ENCODE measurements at regions not wholly inside any gene's neighbourhood (a gene's known extent, or its start where the extent isn't known, plus 50 kb on each side); places are given as distances from the start of the nearest gene placed in this dataset.

DNA sequence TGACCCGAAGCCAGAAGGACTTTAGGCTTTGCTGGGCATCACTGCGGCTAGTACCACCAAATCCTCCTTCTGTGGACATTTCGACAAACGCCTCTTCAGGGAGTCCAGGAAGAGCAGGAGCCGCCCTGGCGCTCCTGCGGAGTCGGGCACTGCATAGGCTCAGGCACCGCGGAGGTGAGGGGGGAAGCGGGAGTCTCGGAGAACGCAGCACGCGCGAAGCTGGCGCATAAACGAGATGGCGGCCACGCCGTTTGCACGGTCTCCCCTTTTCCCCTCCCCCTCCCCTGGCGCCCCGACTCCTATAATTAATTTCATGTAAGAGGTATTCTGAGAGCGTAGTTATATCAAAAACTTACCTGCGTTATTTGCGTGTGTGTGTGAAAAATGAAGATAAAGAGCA, 137.8 kb upstream of the GAS1 start:
- DNase-seq (ENCODE audit: low read depth in 2 of 2) = no peak

DNA sequence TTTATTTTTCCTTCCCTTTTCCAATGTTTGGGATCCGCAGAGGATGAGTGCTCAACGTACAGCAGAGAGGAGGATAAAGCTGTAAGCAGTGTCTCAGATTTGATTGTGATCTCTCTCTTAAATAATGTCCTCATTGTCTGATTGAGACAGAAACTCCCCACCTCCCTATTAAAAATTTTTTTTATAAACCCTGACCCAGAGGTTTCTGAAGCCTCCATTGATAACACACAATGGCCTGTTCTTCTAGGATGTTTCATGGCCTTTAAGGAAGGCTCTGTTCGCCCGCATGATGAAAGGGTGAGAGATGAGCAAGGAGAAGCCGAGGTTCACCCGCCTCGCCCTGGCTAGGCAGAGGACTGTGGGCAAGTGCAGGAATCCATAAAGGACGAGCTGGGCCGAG, 138.2 kb upstream of the GAS1 start:
- no peak for DNase-seq (ENCODE audit: low read depth in 2 of 2)

- DNase-seq (ENCODE audit: low read depth in 2 of 2) = no peak
Observed at GRCh38 chr9:87086221-87086818, 139.0 kb upstream of the GAS1 start.

GRCh38 chr9:87087197-87087596, 139.9 kb upstream of the GAS1 start:
- no peak for DNase-seq (ENCODE audit: low read depth in 2 of 2)

DNA sequence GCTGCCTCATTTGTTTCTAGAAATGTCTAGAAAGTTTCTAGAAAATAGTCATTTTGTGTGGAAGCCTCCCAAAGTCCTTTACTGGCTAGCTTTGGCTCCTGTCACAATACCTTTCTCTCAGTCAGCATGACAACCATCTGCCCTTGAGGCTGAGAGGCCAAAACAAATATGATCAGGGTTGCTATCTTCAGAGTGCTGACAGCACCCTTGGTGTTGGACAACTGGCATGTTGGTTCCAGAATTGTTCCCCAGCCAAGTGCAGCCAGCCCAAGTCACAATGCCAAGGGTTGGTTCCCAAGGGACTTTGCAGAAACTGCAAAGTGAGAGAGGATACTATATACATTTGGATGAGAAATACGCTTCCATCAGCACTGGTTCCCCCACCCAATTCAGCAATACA, 140.9 kb upstream of the GAS1 start:
- DNase-seq (ENCODE audit: low read depth in 2 of 2) = no peak

DNA sequence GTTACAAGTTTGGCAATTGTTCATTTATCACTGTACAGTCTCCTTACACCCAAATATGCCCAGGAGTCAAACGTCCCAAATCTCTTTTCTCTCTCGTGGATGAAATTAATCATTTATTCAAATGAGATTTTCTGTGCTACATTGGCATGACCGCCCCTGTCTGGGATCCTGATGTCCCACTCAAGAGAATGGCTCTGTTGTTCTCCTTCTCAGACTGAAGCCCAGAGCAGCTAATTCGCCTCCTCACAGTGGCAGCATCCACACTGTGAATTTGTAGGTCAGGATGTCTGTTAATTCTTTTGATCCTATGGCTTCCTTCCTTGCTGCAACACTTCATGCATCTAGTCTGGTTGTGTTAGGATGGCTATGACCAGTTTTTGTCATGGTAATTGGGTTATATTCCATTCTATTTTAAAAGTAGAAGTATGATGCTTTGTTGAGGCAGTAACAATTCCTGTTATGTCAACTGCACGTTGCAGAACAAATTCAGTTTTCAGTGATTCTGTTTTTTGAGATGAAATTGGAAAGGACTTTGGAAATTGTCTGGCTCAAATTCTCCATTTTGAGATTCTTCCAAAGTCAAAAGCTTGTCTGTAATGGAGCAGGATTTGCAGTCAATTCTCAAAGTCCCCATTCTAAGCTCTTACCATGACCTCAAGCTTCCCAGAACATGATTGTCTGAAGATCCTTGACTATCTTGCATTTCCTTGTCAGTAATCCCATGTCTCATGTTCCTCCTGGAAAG, 141.5 kb upstream of the GAS1 start:
- DNase-seq (ENCODE audit: low read depth in 2 of 2) = no peak

GRCh38 chr9:87089506-87089905, 142.2 kb upstream of the GAS1 start:
- DNase-seq (ENCODE audit: low read depth in 2 of 2) = no peak

- no peak for DNase-seq (ENCODE audit: low read depth in 2 of 2)
Observed at GRCh38 chr9:87089929-87090328, 142.6 kb upstream of the GAS1 start.

GRCh38 chr9:87093777-87094176, 146.5 kb upstream of the GAS1 start:
- no peak for DNase-seq (ENCODE audit: low read depth in 2 of 2)

GRCh38 chr9:87095951-87096350, 148.6 kb upstream of the GAS1 start:
- DNase-seq (ENCODE audit: low read depth in 2 of 2) = no peak

- DNase-seq (ENCODE audit: low read depth in 2 of 2) = no peak
Observed at GRCh38 chr9:87096506-87096905, 149.2 kb upstream of the GAS1 start.

DNA sequence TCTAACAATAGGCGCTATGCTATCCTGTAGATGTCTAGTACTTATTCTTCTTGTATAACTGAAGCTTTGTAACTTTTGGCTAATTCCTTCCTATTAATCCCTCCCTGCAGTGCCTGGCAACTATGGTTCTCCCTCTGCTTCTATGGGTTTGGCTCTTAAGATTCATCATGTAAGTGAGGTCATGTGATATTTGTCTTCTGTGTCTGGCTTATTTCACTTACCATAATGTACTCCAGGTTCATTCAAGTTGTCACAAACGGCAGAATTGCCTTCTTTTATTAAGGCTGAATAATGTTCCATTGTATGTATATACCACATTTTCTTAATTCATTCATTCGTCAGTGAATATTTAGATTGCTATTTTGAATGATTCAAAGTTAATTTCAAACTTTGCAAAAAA, 149.9 kb upstream of the GAS1 start:
- DNase-seq (ENCODE audit: low read depth in 2 of 2) = no peak

DNA sequence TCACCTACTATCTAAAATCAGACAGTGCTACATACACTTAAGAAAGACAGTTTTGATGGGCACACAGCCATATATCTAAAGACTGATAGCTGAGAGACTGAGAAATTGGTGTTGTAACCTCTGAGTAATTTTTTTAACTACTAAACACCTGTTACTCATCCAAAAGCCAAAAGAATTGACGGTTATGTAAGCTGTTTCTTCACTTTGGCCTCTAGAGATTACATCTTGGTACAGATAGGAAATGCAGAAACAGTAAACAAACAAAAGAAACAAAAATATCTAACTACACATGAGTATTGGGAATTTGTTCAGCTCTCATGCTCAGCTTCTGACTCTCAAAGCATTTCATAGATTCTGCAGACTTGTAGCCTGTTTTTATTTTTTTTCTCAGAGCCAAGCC, 152.1 kb upstream of the GAS1 start:
- no peak for DNase-seq (ENCODE audit: low read depth in 2 of 2)

GRCh38 chr9:87100001-87100400, 152.7 kb upstream of the GAS1 start:
- DNase-seq (ENCODE audit: low read depth in 2 of 2) = no peak

- no peak for DNase-seq (ENCODE audit: low read depth in 2 of 2)
Observed at GRCh38 chr9:87102126-87102525, 154.8 kb upstream of the GAS1 start.

DNA sequence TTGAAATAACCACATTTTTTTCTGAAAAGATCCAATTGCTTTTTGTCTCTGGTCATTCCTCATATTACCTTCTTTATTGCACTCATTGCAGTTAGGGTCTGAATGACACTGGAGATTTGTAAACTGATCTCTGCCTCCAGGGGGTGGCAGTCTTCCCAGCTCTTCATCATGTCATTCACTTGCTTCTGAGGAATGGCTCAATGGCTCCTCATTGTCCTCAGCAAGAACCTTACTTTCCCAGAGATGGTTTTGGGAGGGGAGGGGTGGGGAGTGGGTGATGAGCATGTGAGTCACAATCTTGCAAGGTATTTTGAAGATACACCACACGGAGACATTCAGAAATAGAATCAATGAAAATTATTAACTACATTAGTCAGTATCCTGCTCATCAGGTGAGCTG, 159.8 kb upstream of the GAS1 start:
- DNase-seq (ENCODE audit: low read depth in 2 of 2) = no peak

GRCh38 chr9:87108661-87109060, 161.4 kb upstream of the GAS1 start:
- DNase-seq (ENCODE audit: low read depth in 2 of 2) = no peak

DNA sequence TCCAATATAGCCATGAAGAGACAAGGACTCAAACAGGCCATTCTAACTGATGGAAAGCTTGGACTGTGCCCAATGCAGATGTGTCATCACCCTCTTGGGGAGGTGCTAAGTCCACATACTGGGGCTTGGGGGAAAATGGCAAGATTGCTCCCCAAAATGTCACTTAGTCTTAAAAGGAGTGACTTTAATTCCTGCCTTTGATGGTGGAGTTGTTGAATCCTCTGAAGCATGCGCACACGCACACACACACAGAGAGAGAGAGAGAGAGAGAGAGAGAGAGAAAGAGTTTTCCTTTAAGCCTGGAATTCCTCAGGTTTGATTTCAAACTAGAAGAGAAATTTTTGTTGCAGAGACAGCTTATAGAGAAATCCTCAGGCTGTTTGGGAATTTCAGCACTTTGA, 161.9 kb upstream of the GAS1 start:
- no peak for DNase-seq (ENCODE audit: low read depth in 2 of 2)

- no peak for DNase-seq (ENCODE audit: low read depth in 2 of 2)
Observed at GRCh38 chr9:87109851-87110250, 162.5 kb upstream of the GAS1 start.

DNA sequence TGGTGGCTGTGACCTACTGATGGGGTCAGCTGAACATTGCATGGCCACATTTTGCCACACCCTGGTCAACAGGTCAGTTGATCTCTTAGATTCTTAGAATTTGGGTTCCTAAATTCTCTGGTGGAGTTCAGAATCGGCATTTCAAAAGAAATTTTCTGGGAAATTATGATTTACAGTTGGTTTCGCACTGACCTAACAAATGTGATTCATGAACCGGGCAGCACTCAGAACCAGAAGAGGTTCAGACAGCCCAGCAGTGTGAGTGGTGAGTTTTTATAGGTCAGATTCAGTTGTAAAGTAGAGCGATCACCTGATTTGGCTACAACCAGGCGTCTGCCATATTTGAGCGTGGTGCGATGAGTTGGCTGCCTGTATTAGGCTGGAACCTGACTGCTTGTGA, 163.7 kb upstream of the GAS1 start:
- DNase-seq (ENCODE audit: low read depth in 2 of 2) = no peak

DNA sequence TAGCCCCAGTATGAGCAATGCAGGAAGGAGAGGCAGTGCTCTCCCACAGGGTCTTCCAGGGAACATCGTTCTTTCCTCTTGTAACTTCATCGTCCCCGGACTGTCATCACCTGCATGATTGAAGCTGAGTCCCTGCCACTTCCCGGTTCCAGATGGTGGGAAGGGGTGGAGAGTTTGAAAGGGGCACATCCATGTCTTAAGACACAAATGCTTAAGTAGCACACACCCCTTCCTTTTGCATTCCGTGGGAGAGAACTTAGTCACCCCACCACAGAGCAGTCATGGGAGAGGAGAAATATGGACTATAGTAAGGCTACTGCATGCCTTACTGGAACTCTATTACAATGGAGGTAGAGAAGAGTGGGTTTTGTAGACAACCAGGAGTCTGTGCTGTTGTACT, 165.3 kb upstream of the GAS1 start:
- DNase-seq (ENCODE audit: low read depth in 2 of 2) = no peak

GRCh38 chr9:87113874-87114273, 166.6 kb upstream of the GAS1 start:
- DNase-seq (ENCODE audit: low read depth in 2 of 2) = no peak

DNA sequence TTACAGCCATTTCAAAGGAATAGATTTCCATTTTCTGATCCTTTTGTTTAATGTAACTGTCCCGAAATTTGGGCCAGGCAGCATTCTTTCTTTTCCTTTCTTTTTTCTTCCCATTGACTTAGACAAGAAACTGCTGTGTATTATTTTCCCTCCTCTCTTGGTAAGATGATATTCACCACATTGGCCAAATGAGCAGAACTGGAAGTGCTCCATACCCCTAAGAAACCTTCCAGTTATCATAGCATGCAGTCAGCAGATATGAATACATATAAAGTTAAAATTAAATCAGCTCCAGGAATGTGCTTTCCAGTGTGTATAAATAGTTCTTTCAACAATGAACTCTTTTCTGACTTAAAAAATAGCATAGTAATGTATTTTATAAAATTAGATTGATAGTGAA, 168.5 kb upstream of the GAS1 start:
- DNase-seq (ENCODE audit: low read depth in 2 of 2) = no peak

- no peak for DNase-seq (ENCODE audit: low read depth in 2 of 2)
Observed at GRCh38 chr9:87116492-87116891, 169.2 kb upstream of the GAS1 start.

Data from stimulated activated CD4-positive, alpha-beta T cell treated with anti-CD3 and anti-CD28 coated beads, Interleukin-12 subunit alpha, Interleukin-12 subunit beta, amount 100 ng/mL, for 24 hours (primary cell).